ENCODE measurements at regions not wholly inside any gene's neighbourhood (a gene's known extent, or its start where the extent isn't known, plus 50 kb on each side); places are given as distances from the start of the nearest gene placed in this dataset.

DNA sequence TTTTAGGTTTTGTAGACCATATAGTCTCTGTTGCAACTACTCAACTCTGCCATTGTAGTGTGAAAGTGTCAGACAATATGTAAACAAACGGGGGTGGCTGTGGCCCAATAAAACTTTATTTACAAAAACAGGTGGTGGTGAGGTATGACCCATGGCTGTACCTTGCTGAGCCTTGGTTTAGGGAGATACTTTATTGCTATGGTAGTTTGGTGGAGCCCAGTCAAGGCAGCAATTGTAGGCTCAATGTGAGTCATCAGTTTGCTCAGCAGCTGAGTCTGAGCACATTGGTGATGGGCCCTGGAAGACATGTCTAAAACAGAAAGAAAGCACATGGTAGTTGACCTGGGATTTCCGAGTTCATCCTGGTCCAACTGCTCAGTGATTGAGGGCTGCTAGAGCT, 242.5 kb downstream of the REEP3 start:
- peak in 1 of 2 donors; percentile 34 for DNase-seq (ENCODE audit: low read depth in 2 of 2)
- TF ChIP-seq, protein P1, sequence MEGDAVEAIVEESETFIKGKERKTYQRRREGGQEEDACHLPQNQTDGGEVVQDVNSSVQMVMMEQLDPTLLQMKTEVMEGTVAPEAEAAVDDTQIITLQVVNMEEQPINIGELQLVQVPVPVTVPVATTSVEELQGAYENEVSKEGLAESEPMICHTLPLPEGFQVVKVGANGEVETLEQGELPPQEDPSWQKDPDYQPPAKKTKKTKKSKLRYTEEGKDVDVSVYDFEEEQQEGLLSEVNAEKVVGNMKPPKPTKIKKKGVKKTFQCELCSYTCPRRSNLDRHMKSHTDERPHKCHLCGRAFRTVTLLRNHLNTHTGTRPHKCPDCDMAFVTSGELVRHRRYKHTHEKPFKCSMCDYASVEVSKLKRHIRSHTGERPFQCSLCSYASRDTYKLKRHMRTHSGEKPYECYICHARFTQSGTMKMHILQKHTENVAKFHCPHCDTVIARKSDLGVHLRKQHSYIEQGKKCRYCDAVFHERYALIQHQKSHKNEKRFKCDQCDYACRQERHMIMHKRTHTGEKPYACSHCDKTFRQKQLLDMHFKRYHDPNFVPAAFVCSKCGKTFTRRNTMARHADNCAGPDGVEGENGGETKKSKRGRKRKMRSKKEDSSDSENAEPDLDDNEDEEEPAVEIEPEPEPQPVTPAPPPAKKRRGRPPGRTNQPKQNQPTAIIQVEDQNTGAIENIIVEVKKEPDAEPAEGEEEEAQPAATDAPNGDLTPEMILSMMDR (IDR thresholded peaks at IDR 0.05; ENCODE audit: low read depth, low read length): no peak

GRCh38 chr10:63765126-63765525, 243.9 kb downstream of the REEP3 start:
- DNase-seq (ENCODE audit: low read depth in 2 of 2): peak in 1 of 2 donors; percentile 26
- H3K4me3 ChIP-seq (replicated peaks in 1 of 2; ENCODE audit: low read depth in 2 of 2, low read length in 2 of 2): no peak overlapping the region
- TF ChIP-seq, protein P1 (IDR thresholded peaks at IDR 0.05; ENCODE audit: low read depth, low read length): no peak

More for the DNA sequence above, 242.5 kb downstream of the REEP3 start:
- H3K4me3 ChIP-seq (replicated peaks in 1 of 2; ENCODE audit: low read depth in 2 of 2, low read length in 2 of 2): no peak overlapping the region

- TF ChIP-seq, protein P1 (IDR thresholded peaks at IDR 0.05; ENCODE audit: low read depth, low read length): no peak
- H3K4me3 ChIP-seq (replicated peaks in 1 of 2; ENCODE audit: low read depth in 2 of 2, low read length in 2 of 2): no peak overlapping the region
- peak; percentile 54 to 57 for DNase-seq (ENCODE audit: low read depth in 2 of 2)
These were observed 245.5 kb downstream of the REEP3 start for GRCh38 chr10:63766745-63767137.

DNA sequence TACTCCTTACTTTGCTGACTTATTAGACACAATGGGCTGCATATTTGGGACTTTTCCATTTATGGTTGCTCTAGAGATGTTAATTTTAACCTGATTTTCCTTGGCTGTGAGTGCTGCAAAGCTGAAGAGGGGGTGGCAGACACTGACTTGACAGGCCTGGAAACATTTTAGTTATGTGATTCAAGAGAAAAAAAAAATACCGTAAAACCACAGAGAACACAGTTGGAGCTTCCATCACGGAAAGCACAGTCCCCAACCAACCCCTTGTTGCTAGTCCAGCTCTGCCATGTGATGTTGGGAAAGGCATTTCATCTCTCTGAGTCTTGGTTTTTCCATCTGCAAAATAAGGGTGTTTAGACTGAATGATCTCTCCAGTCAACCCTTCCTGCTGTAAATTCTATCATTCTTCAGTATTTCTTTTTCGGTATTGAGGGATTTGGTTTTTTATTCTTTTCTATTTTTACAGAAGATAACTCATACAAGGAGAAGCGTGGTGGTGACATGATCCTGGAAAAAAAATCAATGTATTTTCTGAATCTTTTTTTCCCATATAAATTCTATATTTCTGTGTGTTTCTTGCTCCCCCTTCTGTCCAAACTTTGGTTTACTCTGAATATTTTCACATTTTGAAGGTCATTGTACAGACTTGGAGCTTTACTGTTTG, 246.1 kb downstream of the REEP3 start:
- DNase-seq (ENCODE audit: low read depth in 2 of 2): peak; percentile 61 to 62
- TF ChIP-seq, protein P1 (IDR thresholded peaks at IDR 0.05; ENCODE audit: low read depth, low read length): peak; percentile 39
- H3K4me3 ChIP-seq (replicated peaks in 1 of 2; ENCODE audit: low read depth in 2 of 2, low read length in 2 of 2): no peak overlapping the region

GRCh38 chr10:63769367-63769766, 248.2 kb downstream of the REEP3 start:
- TF ChIP-seq, protein P1 (IDR thresholded peaks at IDR 0.05; ENCODE audit: low read depth, low read length): no peak
- H3K4me3 ChIP-seq (replicated peaks in 1 of 2; ENCODE audit: low read depth in 2 of 2, low read length in 2 of 2): no peak overlapping the region
- DNase-seq (ENCODE audit: low read depth in 2 of 2): no peak

DNA sequence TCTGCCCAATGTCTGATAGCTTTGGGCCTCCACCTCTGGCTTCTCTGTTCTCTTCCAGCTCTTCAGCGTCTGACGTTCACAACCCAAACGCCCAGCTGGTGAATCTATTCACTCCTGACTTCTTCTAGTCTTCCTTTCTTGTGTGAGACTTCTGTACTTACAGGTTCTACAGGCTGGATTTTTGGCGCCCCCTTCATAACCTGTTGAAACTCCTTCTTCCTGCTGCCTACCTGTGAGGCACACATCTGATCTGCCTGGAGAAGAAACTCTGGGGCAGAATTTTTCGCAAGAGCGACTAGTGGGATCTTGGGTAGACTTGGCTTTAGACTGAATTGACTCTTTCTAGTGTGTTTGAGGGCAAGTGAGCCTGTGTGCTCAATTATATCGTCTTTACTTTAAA, 249.3 kb downstream of the REEP3 start:
- DNase-seq (ENCODE audit: low read depth in 2 of 2): no peak
- no peak overlapping the region for H3K4me3 ChIP-seq (replicated peaks in 1 of 2; ENCODE audit: low read depth in 2 of 2, low read length in 2 of 2)
- TF ChIP-seq, protein P1 (IDR thresholded peaks at IDR 0.05; ENCODE audit: low read depth, low read length): no peak

DNA sequence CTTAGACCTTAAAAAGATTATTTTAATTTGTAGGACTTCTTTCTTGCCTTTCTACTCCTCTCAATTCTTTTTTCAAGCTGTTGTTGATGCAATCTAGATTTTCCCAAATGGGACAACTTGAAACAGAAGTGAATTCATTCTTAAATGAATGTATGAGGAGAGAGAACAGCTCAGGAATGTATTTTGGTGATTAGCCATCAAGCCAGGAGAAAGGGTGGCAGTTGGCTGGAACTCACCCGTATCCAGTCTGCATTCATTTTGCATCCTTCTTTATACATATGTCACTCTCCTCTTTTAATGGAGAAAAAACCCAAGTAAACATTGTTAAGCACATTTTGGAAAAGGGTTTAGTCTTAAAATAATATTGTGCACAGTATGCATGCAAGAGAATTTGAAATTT, 251.3 kb downstream of the REEP3 start:
- no peak overlapping the region for H3K4me3 ChIP-seq (replicated peaks in 1 of 2; ENCODE audit: low read depth in 2 of 2, low read length in 2 of 2)
- DNase-seq (ENCODE audit: low read depth in 2 of 2): no peak
- TF ChIP-seq, protein P1 (IDR thresholded peaks at IDR 0.05; ENCODE audit: low read depth, low read length): no peak
